Keratinocyte (primary cell): ENCODE measurements at regions not wholly inside any gene's neighbourhood (a gene's known extent, or its start where the extent isn't known, plus 50 kb on each side); places are given as distances from the start of the nearest gene placed in this dataset.

Experiments
- CTCF ChIP-seq, 3 experiments: IDR thresholded peaks in 1 of 3; conservative IDR thresholded peaks in 1 of 3; optimal IDR thresholded peaks in 1 of 3; 2 replicates in 2 of 3; 3 replicates in 1 of 3; pipeline versions ENCODE3 to v1.5.1; 2011; ENCODE audit warnings: low read length in 3 of 3, mild to moderate bottlenecking in 3 of 3, moderate library complexity in 2 of 3, control low read depth in 1 of 3, inconsistent platforms in 1 of 3; ENCODE audit not compliant: insufficient read depth in 2 of 3; ENCODE audit errors: extremely low read depth in 1 of 3
- EZH2 ChIP-seq: IDR thresholded peaks from one replicate; pipeline ENCODE4 v1.6.1; 2012; ENCODE audit warnings: inconsistent platforms, mild to moderate bottlenecking, low read length, moderate library complexity

DNA sequence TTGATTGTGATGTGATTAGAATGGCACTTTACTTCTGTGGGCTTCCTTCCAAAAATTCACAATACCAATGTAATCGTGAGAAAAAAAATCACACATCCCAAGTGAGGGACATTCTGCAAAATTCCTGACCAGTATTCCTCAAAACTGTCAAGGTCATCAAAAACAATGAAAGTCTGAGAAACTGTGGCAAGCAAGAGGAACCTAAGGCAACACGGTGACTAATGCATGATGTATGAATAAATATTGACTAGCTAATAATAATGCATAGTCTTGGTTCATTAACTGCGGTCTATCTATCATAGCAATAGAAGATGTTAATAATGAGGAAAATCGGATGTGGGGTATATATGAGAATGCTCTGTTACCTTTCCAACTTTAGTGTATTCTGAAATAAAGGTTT lies 159.0 kb downstream of the RFC3 start:
- TF ChIP-seq EZH2 (no peak), CTCF (optimal IDR thresholded peaks at IDR 0.05 in 1 of 3, IDR thresholded peaks at IDR 0.05 in 1 of 3, conservative IDR thresholded peaks at IDR 0.05 in 1 of 3; ENCODE audit: extremely low read depth in 1 of 3, insufficient read depth in 2 of 3, low read length in 3 of 3) (no peak)
